T47D (cell line): ENCODE measurements at regions not wholly inside any gene's neighbourhood (a gene's known extent, or its start where the extent isn't known, plus 50 kb on each side); places are given as distances from the start of the nearest gene placed in this dataset.

Source experiments
- DNase-seq, 2 experiments: peaks; one replicate each; pipeline versions ENCODE4 v3.0.0 to v3.0.0-alpha.2; 2011 to 2012; ENCODE audit warnings: low read depth in 1 of 2, low spot score in 1 of 2
- JUND ChIP-seq: IDR thresholded peaks from 2 replicates; pipeline ENCODE4 v1.6.1; 2012; ENCODE audit warnings: low read depth
- in situ Hi-C: cut with HindIII; loops from 2 replicates; pipeline ENCODE4 v1.10.0; 2016; ENCODE audit warnings: low sequenced_read_pairs, low pct_unique_long_range_greater_than_20kb

DNA sequence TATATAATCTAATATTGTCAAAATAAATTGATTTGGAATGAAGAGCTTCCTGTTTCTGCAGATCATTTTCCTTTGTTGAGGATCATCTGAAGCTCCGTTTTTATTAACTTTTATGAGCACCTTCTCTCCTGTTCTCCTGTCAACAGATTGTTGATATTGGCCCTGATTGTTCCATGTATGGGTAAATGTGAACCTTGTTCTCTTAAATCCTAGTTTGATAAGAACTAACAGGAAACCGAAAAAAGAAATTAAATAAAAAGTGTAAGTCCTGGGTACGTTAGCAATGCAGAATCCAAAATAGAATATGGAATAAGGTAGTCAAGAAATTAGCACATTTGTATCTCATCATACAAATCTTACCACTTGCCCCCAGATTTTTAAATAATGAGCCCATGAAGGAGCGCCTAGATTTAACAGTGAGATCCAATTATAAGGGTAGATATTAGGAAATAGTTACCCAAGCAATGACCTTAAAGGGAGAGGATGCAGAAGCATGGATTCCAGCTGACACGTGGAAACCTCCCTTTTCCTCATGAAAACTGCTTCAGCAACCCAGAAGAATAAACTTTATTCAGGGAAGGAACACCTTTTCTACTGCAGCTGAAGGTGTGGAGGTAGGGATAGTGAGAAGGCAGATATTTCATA lies 80.8 kb upstream of the PIK3R1 start:
- TF ChIP-seq JUND = no peak
- in situ Hi-C loops = no loop called here
- DNase-seq = no peak

GRCh38 chr5:68134033-68134668 lies 81.4 kb upstream of the PIK3R1 start:
- DNase-seq = no peak
- in situ Hi-C loops = no loop called here
- no peak for TF ChIP-seq JUND

- no peak for TF ChIP-seq JUND
- in situ Hi-C loops = no loop called here
- DNase-seq = no peak
These were observed 85.3 kb upstream of the PIK3R1 start for GRCh38 chr5:68130253-68130652.

DNA sequence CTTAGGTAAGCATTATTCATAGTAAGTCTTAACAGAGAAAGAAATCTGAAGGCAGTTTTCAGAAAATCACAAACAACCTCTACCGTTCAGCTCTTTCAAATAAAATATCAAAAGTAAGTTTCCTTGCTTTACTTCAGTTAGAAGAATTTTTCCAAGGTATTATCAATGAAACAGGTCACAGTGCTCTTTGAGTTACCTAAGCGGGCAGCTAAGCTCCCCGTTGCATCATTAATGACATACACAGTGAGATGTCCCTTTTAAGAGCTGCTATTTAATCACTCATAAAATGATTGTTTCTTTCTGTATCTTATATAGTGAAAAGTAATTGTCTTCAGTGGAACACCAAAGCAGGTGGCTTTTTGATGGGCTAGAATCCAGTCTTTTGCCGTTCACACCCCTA lies 86.2 kb upstream of the PIK3R1 start:
- in situ Hi-C loops = no loop called here
- no peak for TF ChIP-seq JUND
- no peak for DNase-seq

DNA sequence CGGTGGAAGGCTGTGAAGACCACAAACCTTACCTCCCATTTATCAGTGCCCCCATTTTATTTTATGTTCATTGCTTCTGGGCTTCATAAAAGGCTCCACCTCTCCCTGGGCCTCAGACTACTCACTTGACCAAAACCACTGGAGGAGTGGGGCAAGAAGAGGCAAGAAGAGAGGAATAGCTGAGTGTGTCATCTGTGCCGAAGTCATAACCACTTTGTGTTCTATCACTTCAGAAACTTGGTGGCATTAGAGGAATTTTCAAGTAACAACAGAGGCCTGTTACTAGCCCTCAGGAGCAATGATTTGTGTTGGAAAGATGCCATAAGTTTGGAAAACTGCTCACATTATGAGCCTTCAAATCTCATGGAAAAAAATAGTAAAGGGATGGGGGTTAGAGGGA lies 88.7 kb upstream of the PIK3R1 start:
- in situ Hi-C loops = no loop called here
- no peak for DNase-seq
- no peak for TF ChIP-seq JUND

DNA sequence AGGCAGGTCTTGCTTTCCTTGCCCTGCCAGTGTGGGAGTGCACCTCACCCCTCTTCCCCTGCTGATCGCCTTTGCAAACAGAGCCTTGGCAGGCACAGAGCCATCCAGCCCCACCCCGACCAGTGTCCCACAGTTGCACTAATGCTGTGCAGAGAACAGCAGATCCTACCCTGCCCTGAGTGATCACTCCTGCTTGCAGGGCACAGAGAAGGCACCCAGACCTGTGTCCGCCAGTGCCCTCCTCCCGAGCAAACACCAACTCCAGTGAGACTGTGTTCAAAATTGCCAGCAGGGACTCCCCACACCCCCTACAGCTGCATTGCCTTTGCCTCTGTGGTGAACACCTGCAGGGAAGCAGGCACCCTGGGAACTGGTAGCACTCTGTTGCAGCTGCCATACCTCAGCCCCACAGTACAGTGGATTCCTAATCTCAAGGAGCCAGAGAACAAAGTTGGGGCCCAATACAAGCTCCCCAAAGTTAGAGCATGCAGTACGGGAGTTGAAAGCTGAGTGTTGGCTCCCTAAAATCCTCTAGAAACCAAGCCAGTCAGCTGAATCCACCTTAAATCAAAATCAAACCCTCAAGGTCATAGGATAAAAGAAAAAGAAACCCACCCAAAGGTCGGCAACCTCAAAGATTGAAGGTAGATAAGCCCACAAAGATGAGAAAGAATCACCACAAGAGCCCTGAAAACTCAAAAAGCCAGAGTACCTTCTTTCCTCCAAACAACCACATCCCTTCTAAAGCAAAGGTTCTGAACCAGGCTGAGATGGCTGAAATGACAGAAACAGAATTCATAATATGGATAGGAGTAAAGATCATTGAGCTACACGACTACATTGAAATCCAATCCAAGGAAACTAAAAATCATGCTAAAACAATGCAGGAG lies 92.9 kb upstream of the PIK3R1 start:
- no peak for TF ChIP-seq JUND
- in situ Hi-C loops = no loop called here
- no peak for DNase-seq

DNA sequence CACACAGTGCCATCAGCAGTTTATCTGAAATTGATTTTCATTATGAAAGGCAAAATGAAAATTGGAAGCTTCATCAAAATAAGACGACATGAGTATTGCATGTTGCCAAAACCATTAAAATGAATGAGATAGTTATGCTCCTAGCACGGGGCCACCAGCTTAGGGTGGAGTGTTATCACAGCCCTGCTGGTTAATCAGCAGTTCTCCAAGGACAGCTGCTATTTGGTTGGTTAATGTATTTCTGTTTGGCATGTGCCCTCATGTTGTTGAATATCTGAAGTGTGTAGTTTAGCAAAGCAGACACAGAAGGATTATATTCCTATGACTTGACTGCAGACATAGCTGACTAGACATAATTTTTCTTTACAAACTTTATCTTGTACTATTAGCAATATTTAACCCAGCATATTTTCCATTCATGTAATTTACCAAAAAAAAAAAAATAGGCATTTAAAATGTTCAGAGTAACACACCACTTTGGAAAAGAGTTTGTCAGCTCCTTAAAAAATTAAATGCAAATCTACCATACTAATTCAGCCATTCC lies 98.6 kb upstream of the PIK3R1 start:
- in situ Hi-C loops = no loop called here
- no peak for TF ChIP-seq JUND
- no peak for DNase-seq

- TF ChIP-seq JUND = no peak
- in situ Hi-C loops = no loop called here
- DNase-seq = no peak
These were observed 99.1 kb upstream of the PIK3R1 start for GRCh38 chr5:68116408-68116807.

DNA sequence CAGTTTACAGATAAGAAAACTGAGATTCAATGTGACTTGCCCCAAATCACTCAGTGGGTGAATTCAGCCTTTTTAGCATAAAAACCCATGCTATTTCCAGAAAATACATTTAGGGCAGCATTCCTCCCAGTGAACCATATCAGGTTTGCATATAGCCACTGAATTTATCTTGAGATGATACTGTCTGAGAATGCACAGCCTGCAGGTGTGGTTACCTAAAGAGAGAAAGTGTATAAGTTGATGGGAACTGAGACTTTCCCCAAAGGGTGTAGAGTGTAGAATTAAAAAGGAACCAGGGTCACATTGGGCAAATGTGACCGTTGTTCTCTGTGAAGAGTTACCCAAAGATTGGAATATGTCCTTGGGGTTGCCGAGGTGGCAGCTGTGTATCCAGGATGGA lies 100.0 kb upstream of the PIK3R1 start:
- in situ Hi-C loops = no loop called here
- TF ChIP-seq JUND = no peak
- DNase-seq = no peak

GRCh38 chr5:68114378-68115040 lies 101.0 kb upstream of the PIK3R1 start:
- in situ Hi-C loops = no loop called here

GRCh38 chr5:68112658-68113057 lies 102.9 kb upstream of the PIK3R1 start:
- in situ Hi-C loops = no loop called here
- no peak for TF ChIP-seq JUND
- no peak for DNase-seq

More at GRCh38 chr5:68114378-68115040, 101.0 kb upstream of the PIK3R1 start:
- DNase-seq = no peak
- no peak for TF ChIP-seq JUND

DNA sequence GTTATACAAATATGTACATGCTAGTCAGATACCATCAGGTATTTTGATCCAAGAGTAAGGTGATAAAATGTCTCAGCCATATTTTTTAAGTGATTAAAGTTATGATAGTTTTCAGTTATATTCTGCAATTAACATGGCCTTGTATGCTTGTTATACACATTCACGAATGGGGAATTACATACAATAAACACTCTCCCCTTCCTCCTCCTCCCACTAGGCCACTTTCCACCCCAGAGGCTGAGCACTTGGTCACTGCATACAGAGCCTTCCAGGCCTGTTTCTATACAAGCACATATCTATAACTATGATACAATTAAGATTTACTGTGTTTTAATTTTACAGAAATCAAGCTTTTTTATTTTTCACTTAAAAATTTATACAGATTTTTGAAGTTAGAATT lies 104.7 kb upstream of the PIK3R1 start:
- DNase-seq = no peak
- in situ Hi-C loops = no loop called here
- TF ChIP-seq JUND = no peak
